Tibial nerve (tissue), 4 donors: ENCODE measurements at regions not wholly inside any gene's neighbourhood (a gene's known extent, or its start where the extent isn't known, plus 50 kb on each side); places are given as distances from the start of the nearest gene placed in this dataset.
A peak's percentile ranks its signal among the peaks of the same experiment; 100 is the strongest.

ENCODE experiments used
- EP300 ChIP-seq, 2 donors: sonication (generic); formaldehyde crosslinking; IDR thresholded peaks; one replicate each; pipeline ENCODE4 v1.6.1; 2017; ENCODE audit warnings: antibody characterized with exemption in 2 of 2, mild to moderate bottlenecking in 1 of 2
- POLR2A ChIP-seq, 2 donors: fragments of 450-650 bp; IDR thresholded peaks; one replicate each; pipeline ENCODE4 v1.6.1; 2017; ENCODE audit warnings: antibody characterized with exemption in 2 of 2, mild to moderate bottlenecking in 2 of 2, moderate library complexity in 2 of 2
- TF ChIP-seq, protein P1 (sequence below), 5 experiments: fragments of 200-600 bp in 3 of 5; fragments of 450-650 bp in 2 of 5; sonication (generic) in 3 of 5; IDR thresholded peaks; one replicate each; pipeline ENCODE4 v1.5.1; 2016 to 2019; ENCODE audit warnings: antibody characterized with exemption in 5 of 5, mild to moderate bottlenecking in 3 of 5, moderate library complexity in 2 of 5

DNA sequence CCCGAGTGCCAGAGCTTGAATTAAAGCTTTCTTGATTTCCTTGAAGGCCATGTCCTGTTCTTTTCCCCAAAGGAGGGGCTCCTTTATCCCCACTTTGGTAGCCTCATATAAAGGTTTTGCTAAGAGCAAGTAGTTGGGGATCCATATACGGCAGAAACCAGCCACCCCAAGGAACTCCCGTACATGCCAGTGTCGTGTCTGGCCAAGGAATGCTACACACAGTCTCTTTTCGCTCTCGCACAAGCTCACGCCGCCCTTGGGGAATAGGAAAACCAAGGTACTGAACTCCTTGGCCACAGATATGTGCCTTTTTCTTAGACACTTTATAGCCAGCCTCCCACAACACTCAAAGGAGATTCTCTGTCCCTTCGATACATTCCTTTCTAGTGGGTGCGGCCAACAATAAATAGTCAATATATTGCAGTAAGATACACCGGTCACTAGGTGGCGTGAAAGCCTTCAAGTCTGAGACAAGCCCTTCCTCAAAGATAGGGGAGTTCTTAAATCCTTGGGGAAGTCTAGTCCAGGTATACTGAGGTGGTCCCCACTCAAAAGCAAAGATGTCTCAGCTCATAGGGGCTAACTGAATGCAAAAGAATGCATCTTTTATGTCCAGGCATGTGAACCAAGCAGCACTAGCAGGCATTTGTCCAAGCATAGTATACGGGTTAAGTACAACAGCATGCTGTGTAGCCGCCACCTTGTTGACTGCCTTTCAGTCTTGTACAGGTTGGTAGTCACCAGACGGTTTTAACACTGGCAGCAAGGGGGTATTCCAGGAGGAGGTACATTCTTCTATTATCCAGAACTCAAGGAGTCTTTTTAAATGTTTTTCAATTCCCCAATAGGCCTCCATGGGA, 57.8 kb upstream of the XAGE1B start:
- TF ChIP-seq, protein P1, sequence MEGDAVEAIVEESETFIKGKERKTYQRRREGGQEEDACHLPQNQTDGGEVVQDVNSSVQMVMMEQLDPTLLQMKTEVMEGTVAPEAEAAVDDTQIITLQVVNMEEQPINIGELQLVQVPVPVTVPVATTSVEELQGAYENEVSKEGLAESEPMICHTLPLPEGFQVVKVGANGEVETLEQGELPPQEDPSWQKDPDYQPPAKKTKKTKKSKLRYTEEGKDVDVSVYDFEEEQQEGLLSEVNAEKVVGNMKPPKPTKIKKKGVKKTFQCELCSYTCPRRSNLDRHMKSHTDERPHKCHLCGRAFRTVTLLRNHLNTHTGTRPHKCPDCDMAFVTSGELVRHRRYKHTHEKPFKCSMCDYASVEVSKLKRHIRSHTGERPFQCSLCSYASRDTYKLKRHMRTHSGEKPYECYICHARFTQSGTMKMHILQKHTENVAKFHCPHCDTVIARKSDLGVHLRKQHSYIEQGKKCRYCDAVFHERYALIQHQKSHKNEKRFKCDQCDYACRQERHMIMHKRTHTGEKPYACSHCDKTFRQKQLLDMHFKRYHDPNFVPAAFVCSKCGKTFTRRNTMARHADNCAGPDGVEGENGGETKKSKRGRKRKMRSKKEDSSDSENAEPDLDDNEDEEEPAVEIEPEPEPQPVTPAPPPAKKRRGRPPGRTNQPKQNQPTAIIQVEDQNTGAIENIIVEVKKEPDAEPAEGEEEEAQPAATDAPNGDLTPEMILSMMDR (IDR thresholded peaks at IDR 0.05), result peak; percentile 39 to 61 (median 46)
- TF ChIP-seq POLR2A (IDR thresholded peaks at IDR 0.05), result no peak
- no peak for TF ChIP-seq EP300 (IDR thresholded peaks at IDR 0.05)
